PC-3 (cell line): ENCODE measurements at regions not wholly inside any gene's neighbourhood (a gene's known extent, or its start where the extent isn't known, plus 50 kb on each side); places are given as distances from the start of the nearest gene placed in this dataset.
A peak's percentile ranks its signal among the peaks of the same experiment; 100 is the strongest.

Source experiments
- ATAC-seq: fragments of 200-7000 bp; cut with Tn5 transposase; 2 replicates; pipeline ENCODE4 v1.9.1; 2020; ENCODE audit warnings: mild to moderate bottlenecking, moderate library complexity
- BruUV-seq: library from RNA; stranded (reverse); fragments of 400-500 nt; replicated peaks from 2 replicates; lab custom pipeline; 2021; lab: Mats Ljungman, UMichigan
- CTCF ChIA-PET: fragments of 300-600 bp; sonication (Branson Sonifier 250); formaldehyde crosslinking; loops from one replicate; lab custom pipeline; 2022; ENCODE audit warnings: antibody characterized with exemption; lab: Charles Lee
- POLR2A ChIA-PET: fragments of 300-600 bp; sonication (Branson Sonifier 250); formaldehyde crosslinking; loops from one replicate; lab custom pipeline; 2022; ENCODE audit warnings: antibody characterized with exemption; ENCODE audit not compliant: unreplicated experiment; lab: Charles Lee
- DNase-seq: peaks from one replicate; pipeline ENCODE4 v3.0.0-alpha.2; 2015
- H2AFZ ChIP-seq: fragments of 300-600 bp; sonication (generic); 2 replicates; pipeline ENCODE4 v1.6.0; 2016; ENCODE audit warnings: antibody characterized with exemption, low read length
- H3F3A ChIP-seq: fragments of 300-600 bp; sonication (generic); one replicate; pipeline ENCODE4 v1.6.0; 2017; ENCODE audit warnings: antibody characterized with exemption, low read length, control low read depth, mild to moderate bottlenecking; ENCODE audit not compliant: unreplicated experiment
- H3K27ac ChIP-seq: fragments of 300-600 bp; sonication (generic); 2 replicates; pipeline ENCODE4 v1.5.1; 2016; ENCODE audit warnings: mild to moderate bottlenecking, low read length
- H3K27me3 ChIP-seq: fragments of 300-600 bp; sonication (generic); 2 replicates; pipeline ENCODE4 v1.6.1; 2016; ENCODE audit warnings: low read length, mixed read lengths
- H3K36me3 ChIP-seq: fragments of 300-600 bp; sonication (generic); 2 replicates; pipeline ENCODE4 v1.6.1; 2016; ENCODE audit warnings: low read depth, mixed run types, low read length, mixed read lengths
- H3K4me1 ChIP-seq: fragments of 300-600 bp; sonication (generic); 2 replicates; pipeline ENCODE4 v1.5.1; 2016; ENCODE audit warnings: low read length; ENCODE audit not compliant: insufficient read depth
- H3K4me2 ChIP-seq: fragments of 300-600 bp; sonication (generic); 2 replicates; pipeline ENCODE4 v1.6.0; 2016; ENCODE audit warnings: low read length
- H3K4me3 ChIP-seq: fragments of 300-600 bp; sonication (generic); 2 replicates; pipeline ENCODE4 v1.5.1; 2016; ENCODE audit warnings: mild to moderate bottlenecking, low read length, mixed read lengths
- H3K79me2 ChIP-seq: fragments of 300-600 bp; sonication (generic); 2 replicates; pipeline ENCODE4 v1.6.1; 2017; ENCODE audit warnings: low read length, mixed read lengths
- H3K9ac ChIP-seq: fragments of 300-600 bp; sonication (generic); 2 replicates; pipeline ENCODE4 v1.6.0; 2016; ENCODE audit warnings: mild to moderate bottlenecking, low read length
- H3K9me2 ChIP-seq: fragments of 300-600 bp; sonication (generic); replicated peaks from 2 replicates; pipeline ENCODE4 v1.6.1; 2016; ENCODE audit warnings: mixed run types, low read length, mixed read lengths
- H3K9me3 ChIP-seq: fragments of 300-600 bp; sonication (generic); 2 replicates; pipeline ENCODE4 v1.6.1; 2016; ENCODE audit warnings: low read length, mixed read lengths
- H4K20me1 ChIP-seq: fragments of 300-600 bp; sonication (generic); 2 replicates; pipeline ENCODE4 v1.6.1; 2016; ENCODE audit warnings: low read length, mixed read lengths
- CTCF ChIP-seq: fragments of 300-600 bp; sonication (generic); conservative IDR thresholded peaks from 2 replicates; pipeline ENCODE4 v1.5.1; 2017; ENCODE audit warnings: antibody characterized with exemption, low read depth, mild to moderate bottlenecking, low read length
- EZH2 ChIP-seq: fragments of 300-600 bp; sonication (generic); IDR thresholded peaks from one replicate; pipeline ENCODE4 v1.6.1; 2017; ENCODE audit warnings: antibody characterized with exemption, mild to moderate bottlenecking, low read length; ENCODE audit not compliant: unreplicated experiment
- EZH2phosphoT487 ChIP-seq: fragments of 300-600 bp; sonication (generic); IDR thresholded peaks from 2 replicates; pipeline ENCODE4 v1.6.1; 2018; ENCODE audit warnings: mild to moderate bottlenecking, antibody characterized with exemption, low read length, borderline replicate concordance
- intact Hi-C: fragments of 100-400 bp; cut with micrococcal nuclease; formaldehyde crosslinking; loops from 2 replicates; pipeline ENCODE4 v1.9.0; 2023

GRCh38 chr1:209375097-209375496 lies 208.4 kb upstream of the CAMK1G start:
- peak overlapping the region; percentile 69 for H3K4me2 ChIP-seq
- ChIA-PET CTCF (interaction anchor here (0.6 to 1.1 kb wide), 2 partner anchors 17 to 20 kb away, joined by 5 to 6 read pairs; no protein-coding TSS in a partner anchor), POLR2A (no interaction called here)

GRCh38 chr1:209375671-209376365 lies 207.7 kb upstream of the CAMK1G start:
- H3K9me3 ChIP-seq, result no peaks in the 10 kb centered on the region
- ATAC-seq (peak; percentile 87), DNase-seq (peak; percentile 67)
- peak overlapping the region; percentile 21 for H3K27ac ChIP-seq
- H3K9me2 ChIP-seq, result no peaks in the 10 kb centered on the region
- H2AFZ ChIP-seq, result peak overlapping the region; percentile 29
- BruUV-seq, result TSS peak; percentile 91
- no peaks in the 10 kb centered on the region for H4K20me1 ChIP-seq
- CTCF ChIA-PET, result interaction anchor here (0.6 to 1.1 kb wide), 3 partner anchors 17 to 57 kb away, joined by 3 to 6 read pairs (median 5); no protein-coding TSS in a partner anchor
- H3K27me3 ChIP-seq, result no peaks in the 10 kb centered on the region
- intact Hi-C loops, result no loop called here
- H3F3A ChIP-seq, result peaks cover 4% of the 10 kb centered on the region
- TF ChIP-seq CTCF, result no peak
- TF ChIP-seq EZH2, result no peak
- no peak for TF ChIP-seq EZH2phosphoT487
- H3K4me1 ChIP-seq, result peaks cover 30% of the 10 kb centered on the region
- no peaks in the 10 kb centered on the region for H3K36me3 ChIP-seq
- POLR2A ChIA-PET, result no interaction called here
- no peak overlapping the region for H3K9ac ChIP-seq
- H3K4me3 ChIP-seq, result peak overlapping the region; percentile 3; the same call in 1 of the 2 replicates
- peak overlapping the region; percentile 69 for H3K4me2 ChIP-seq
- H3K79me2 ChIP-seq, result no peaks in the 10 kb centered on the region

More at GRCh38 chr1:209375097-209375496, 208.4 kb upstream of the CAMK1G start:
- H3K36me3 ChIP-seq, result no peaks in the 10 kb centered on the region
- no peaks in the 10 kb centered on the region for H3K79me2 ChIP-seq
- no peaks in the 10 kb centered on the region for H3K27me3 ChIP-seq
- no peak for ATAC-seq
- peak overlapping the region; percentile 21; the same call in 1 of the 2 replicates for H3K27ac ChIP-seq
- DNase-seq, result no peak
- H3K4me1 ChIP-seq, result peaks cover 32% of the 10 kb centered on the region
- intact Hi-C loops, result no loop called here
- H3K9me2 ChIP-seq, result no peaks in the 10 kb centered on the region
- BruUV-seq, result no TSS peak
- H2AFZ ChIP-seq, result peak overlapping the region; percentile 29; the same call in 1 of the 2 replicates
- no peaks in the 10 kb centered on the region for H4K20me1 ChIP-seq
- no peak for TF ChIP-seq CTCF
- no peak for TF ChIP-seq EZH2phosphoT487
- TF ChIP-seq EZH2, result no peak
- peaks cover 4% of the 10 kb centered on the region for H3F3A ChIP-seq
- H3K9ac ChIP-seq, result no peak overlapping the region
- H3K4me3 ChIP-seq, result no peak overlapping the region
- H3K9me3 ChIP-seq, result no peaks in the 10 kb centered on the region

- intact Hi-C loops, result no loop called here
These were observed 206.7 kb upstream of the CAMK1G start for GRCh38 chr1:209376774-209377173.

More at GRCh38 chr1:209376774-209377173, 206.7 kb upstream of the CAMK1G start:
- ChIA-PET POLR2A (interaction anchor here (0.5 kb wide), 1 partner anchor 22 kb away, joined by 5 read pairs; no protein-coding TSS in a partner anchor), CTCF (no interaction called here)
- ATAC-seq (no peak), DNase-seq (no peak)
- Histone ChIP-seq H3K4me2 (no peak overlapping the region), H3K79me2 (no peaks in the 10 kb centered on the region), H3K27me3 (no peaks in the 10 kb centered on the region), H3K4me1 (peaks cover 30% of the 10 kb centered on the region), H3F3A (peaks cover 4% of the 10 kb centered on the region), H2AFZ (no peak overlapping the region), H3K9me3 (no peaks in the 10 kb centered on the region), H3K36me3 (no peaks in the 10 kb centered on the region), H3K9ac (no peak overlapping the region), H4K20me1 (no peaks in the 10 kb centered on the region), H3K27ac (no peak overlapping the region), H3K4me3 (no peak overlapping the region), H3K9me2 (no peaks in the 10 kb centered on the region)
- TF ChIP-seq CTCF, result no peak
- TF ChIP-seq EZH2, result no peak
- TF ChIP-seq EZH2phosphoT487, result no peak
- BruUV-seq, result no TSS peak
